ENCODE measurements at regions not wholly inside any gene's neighbourhood (a gene's known extent, or its start where the extent isn't known, plus 50 kb on each side); places are given as distances from the start of the nearest gene placed in this dataset.
"Not testable (repeated sequence)": the region's sequence is repeated elsewhere in the genome, so short reads cannot be mapped to it uniquely, and the experiment has no call there.

DNA sequence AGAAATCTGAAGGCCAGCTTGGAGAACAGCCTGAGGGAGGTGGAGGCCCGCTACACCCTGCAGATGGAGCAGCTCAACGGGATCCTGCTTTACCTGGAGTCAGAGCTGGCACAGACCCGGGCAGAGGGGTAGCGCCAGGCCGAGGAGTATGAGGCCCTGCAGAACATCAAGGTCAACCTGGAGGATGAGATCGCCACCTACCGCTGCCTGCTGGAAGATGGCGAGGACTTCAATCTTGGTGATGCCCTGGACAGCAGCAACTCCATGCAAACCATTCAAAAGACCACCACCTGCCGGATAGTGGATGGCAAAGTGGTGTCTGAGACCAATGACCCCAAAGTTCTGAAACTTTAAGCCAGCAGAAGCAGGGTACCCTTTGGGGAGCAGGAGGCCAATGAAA lies 318.4 kb downstream of the ZFHX3 start:
- not testable (repeated sequence) for DNase-seq

GRCh38 chr16:72728516-72728915 lies 319.4 kb downstream of the ZFHX3 start:
- DNase-seq, result no peak

GRCh38 chr16:72727565-72727964 lies 320.4 kb downstream of the ZFHX3 start:
- no peak for DNase-seq

DNA sequence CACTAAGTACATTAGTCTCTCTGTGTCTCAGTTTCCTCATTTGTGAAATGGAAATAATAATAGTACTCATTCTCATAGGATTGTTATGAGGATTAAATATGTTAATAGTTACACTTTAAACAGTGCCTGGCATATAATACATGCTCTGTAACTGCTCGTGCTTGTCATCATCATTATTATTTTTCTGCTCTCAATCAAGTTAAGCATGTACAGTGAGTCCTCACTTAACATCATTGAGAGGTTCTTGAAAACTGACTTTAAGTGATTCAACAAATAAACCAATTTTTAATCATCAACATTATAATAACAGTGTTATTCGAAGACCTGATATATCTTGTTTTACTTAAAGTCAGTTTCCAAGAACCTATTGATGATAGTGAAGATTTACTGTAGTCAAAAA lies 322.3 kb downstream of the ZFHX3 start:
- no peak for DNase-seq

DNA sequence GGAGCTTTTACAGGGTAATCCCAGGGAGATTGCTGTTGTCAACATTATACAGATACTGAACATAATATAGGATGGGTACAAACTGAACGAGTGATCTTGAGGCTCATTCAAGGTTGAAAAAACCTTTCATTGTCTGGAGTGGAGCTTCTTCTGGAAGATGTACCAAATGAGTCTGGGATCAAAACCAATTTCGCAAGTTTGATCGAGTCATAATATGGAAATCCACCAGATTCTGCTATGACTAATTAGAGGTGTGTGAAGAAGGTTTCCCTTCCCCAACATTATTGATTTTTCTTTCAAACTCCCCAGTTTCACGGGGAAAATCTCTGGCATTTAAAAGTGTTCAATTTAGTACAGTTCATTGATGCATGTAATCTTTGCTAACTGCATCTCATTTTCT lies 324.1 kb downstream of the ZFHX3 start:
- DNase-seq, result no peak

GRCh38 chr16:72722552-72722951 lies 325.4 kb downstream of the ZFHX3 start:
- DNase-seq, result no peak

DNA sequence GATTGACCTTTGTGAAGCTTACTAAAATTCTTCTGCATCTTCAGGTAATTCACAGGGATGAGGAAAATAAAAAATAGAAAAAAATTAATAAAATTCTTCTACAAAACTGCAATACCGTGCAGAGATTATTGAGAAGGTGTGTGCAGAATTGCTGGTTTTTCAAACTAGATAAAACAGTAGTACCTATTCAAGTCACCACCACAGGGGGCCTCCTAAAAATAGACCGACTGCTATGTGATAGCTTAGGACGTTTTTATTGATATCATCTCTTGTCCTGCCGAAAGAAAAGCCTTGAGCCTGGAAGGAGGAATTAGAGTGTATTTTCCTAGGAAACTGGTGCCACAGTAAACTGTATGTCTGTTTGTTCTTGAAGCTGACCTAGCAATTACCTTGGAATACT lies 325.9 kb downstream of the ZFHX3 start:
- DNase-seq, result no peak

DNA sequence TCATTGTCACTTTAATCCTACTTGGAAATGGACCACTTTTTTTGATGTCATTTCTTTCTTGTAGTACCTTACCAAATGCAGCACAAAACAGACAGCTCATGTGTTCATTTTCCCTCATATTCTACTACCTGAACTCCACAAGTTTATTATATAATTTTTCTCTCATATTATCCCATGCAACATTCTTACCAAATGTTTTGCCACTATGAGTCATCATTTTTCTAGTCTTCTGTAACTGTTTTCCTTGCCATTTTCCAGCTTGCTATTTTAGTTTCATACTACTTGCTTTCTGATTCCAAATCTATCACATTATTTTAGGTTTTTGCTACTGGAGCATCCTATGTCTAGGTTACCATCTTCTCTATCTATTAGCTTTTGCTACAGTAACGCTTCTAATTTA lies 332.7 kb downstream of the ZFHX3 start:
- no peak for DNase-seq

GRCh38 chr16:72711823-72712222 lies 336.1 kb downstream of the ZFHX3 start:
- no peak for DNase-seq

DNA sequence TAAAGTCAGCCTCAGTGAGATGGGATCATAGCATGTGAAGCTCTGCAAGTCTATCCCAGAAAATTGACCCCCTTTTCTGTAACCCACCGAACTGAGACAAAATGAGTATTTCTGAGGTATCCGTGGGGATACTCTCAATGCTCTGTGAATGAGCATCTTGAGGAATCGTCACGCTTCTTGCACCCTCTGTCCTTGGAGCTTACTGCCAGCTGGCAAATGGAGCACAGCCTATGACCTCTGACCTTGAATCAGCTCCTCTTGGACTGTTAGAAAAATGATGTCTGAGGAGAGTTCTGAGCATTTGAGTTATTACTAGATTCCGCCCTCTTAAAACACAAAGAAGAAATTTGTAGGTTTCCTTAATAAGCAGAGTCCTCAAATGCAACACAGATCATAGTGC lies 342.1 kb downstream of the ZFHX3 start:
- no peak for DNase-seq

- no peak for DNase-seq
These were observed 343.1 kb downstream of the ZFHX3 start for GRCh38 chr16:72704746-72705372.

- no peak for DNase-seq
These were observed 358.1 kb downstream of the ZFHX3 start for GRCh38 chr16:72689851-72690250.

DNA sequence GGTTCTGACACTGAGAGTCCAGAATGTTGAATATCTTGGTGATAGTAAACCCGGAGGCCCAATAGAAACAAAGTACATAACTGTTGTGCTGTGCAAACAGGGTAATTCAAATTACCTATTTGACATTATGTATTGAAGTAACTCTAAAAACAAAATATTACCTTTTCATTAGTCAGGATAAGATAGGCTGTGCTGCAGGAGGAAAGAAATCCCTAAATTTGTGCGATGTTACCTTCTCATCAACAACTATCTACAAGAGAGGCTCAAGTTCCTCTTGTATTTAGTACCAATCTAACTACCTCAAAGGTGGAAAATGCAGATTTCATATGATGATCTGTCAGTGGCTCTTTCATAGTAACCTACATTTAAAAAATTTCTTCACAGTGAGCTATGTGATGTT lies 367.2 kb downstream of the ZFHX3 start:
- DNase-seq, result no peak

- DNase-seq, result no peak
These were observed 368.1 kb downstream of the ZFHX3 start for GRCh38 chr16:72679856-72680255.

- DNase-seq, result no peak
These were observed 370.1 kb downstream of the ZFHX3 start for GRCh38 chr16:72677662-72678447.

DNA sequence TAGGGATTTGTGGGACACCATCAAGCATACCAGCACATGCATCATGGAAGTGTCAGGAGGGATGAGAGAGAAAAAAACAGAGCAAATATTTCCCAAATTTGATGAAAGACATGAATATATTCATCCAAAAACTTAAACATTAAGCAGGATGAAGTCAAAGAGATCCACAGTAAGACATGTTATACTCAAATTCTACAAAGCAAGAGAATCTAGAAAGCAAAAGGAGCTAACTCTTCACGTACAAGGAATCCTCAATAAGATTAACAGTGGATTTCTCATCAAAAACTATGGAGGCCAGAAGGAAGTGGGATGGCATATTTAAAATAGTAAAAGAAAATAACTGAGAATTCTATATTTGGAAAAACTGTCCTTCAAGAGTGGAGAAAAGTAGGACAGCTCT lies 374.8 kb downstream of the ZFHX3 start:
- no peak for DNase-seq

DNA sequence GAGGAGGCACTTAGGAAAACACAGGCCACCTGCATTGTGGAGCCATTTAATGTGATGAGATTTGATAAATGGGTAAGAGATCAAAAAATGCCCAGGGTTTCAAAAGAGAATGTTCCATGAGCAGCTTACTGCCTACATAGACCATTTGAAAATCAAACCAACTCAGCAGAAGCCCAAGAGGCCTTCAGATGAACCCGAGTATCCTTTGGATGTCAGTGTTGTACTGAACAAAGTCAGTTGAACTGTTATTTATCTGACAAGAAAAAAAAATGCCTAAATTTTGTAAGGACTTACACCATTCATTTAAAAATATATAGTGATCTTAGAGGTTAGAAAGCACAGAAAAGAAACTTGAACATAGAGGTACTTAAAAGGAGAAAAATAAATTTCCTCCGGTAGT lies 381.7 kb downstream of the ZFHX3 start:
- no peak for DNase-seq

DNA sequence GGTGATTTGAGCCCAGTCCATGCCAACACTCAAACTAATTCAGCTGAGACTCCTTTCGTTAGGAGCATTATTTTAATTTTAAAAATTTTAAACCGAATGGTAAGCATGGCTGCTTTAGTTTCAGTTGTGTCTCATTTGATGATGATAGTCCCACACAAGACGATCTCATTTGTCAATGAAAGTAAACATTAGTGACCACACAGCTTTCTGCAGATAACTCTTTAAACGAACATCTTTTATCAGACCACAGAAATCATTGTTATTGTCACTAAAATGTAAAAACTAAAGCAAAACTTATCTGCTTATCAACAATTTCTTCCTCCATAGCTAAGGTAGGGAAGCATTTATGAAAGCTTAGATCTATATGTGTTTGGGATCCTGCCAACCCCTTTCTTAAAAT lies 382.2 kb downstream of the ZFHX3 start:
- no peak for DNase-seq

DNA sequence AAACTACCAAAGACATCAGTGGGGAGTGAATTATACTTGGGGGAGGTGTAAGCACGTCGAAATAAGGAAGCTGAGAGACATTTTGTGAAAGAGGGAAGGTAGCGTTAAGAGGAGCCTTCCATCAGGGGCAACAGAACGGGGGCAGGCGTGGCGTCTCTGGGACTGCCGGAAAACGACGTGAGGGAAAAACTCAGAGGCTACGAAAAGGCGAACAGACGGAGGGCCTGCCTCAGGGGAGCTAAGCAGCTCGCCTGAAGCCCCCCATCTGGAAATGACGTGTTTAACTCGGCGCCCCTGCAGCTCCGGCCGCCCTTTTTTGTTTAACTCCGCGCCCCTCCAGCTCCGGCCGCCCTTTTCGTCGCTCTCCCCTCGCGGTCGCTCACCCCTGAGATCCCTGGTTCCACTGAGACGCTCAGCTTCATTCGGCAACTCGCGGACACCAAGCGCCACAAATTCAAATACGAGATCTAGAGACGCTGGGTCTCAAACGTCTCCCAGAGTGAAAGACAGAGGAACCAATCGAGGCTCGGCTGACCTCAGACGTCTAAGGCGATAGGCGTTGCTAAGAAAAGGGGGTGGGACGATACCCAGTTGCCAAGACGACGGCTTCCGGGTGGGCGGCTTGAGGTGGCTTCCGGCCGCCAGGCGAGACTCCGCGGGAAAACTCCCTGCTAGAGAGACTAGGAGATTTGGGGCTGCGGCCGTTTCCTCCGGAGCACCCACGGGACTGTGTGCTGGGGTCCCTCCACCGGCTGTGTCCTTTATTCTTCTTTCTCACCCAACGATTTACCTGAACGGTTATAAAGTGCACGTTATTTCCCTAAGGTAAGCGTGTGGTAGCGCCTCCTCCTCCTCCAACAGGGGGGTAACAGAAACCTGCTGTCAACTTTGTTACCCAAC lies 383.2 kb downstream of the ZFHX3 start:
- peak; percentile 81 for DNase-seq

- no peak for DNase-seq
These were observed 383.8 kb downstream of the ZFHX3 start for GRCh38 chr16:72664056-72664508.

DNA sequence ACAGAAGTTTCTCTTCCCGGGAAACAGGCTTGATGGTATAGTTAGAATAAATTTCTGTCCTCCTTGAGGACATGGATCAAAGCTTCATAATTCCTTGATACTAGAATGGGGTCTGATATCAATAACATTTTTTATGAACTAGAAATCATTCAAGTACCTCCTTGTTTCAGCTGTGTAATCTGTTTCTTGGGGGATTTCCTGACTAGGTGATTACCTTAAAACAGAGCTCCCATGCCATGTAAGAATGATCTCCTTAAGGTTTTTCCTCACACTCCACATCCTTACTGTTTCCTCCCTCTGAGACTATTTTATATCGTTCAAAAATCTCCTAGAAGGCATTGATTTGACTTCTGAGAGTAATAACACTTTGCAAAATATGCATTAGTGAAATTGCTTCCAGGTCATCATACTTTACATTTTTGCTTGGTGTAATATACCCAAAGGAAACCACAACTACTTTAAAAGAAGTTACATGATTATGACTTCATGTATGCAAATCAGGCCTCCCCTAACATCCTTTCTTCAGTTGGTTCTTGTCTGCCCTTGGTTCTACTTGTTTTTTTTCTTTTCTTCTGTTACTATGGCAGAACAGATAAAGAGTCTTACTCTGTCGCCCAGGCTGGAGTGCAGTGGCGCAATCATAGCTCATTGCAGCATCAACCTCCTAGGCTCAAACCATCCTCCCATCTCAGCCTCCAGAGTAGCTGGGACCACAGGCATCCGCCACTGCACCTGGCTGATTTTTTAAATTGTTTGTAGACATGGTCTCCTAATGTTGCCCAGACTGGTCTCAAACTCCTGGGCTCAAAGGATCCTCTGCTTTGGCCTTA lies 388.8 kb downstream of the ZFHX3 start:
- DNase-seq, result no peak

DNA sequence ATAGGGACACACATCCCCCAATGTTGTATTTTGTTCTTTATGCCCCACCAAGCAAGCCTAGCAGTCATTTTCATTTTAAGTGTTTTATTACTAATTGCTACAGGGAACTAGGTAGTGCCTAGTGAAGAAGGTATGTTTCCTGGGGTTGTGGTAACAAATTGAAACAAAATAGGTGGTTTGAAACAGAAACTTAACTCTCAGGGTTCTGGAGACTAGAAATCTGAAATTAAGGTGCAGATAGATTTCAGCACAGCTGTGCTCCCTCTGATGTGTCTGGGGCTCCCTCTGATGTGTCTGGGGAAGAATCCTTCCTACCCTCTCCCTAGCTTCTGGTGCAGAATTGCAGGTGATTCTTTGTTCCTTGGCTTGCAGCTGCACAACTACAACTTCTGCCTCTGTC lies 390.1 kb downstream of the ZFHX3 start:
- no peak for DNase-seq

DNA sequence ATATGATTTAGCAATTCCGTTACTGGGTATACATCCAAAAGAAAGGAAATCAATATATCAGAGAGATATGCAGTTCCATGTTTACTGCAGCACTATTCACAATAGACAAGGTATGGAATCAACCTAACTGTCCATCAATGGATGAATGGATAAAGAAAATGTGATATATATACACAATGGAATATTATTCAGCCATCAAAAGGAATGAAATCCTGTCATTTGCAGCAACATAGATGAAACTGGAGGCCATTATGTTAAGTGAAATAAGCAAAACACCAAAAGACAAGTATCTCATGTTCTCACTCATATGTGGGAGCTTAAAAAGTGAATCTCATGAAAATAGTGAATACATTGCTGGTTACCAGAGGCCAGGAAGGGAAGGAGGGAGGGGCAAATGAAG lies 390.8 kb downstream of the ZFHX3 start:
- no peak for DNase-seq

Data from GDM1 (cell line).